ENCODE measurements at regions not wholly inside any gene's neighbourhood (a gene's known extent, or its start where the extent isn't known, plus 50 kb on each side); places are given as distances from the start of the nearest gene placed in this dataset.

DNA sequence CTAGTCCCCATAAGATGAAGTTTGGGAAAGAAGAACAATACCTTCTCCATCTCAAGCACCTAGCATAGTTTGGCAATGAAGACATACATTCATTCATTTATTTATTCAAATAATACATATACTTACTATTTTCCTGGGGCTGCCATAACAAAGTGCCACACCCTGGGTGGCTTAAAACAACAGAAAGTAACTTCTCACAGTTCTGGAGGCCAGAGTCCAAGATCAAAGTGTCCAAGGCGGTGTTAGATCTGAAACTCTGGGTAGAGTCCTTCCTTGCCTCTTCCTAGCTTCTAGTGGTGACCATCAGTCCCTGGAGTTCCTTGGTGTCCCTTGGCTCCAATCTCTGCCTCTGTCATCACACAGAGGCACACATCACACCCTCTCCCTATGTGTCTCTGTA is 112.1 kb upstream of the IGSF21 start:
- Histone ChIP-seq H3K4me1 (ENCODE audit: control insufficient read depth, insufficient read depth, low read length) (no peaks in the 10 kb centered on the region), H3K9me3 (ENCODE audit: control insufficient read depth in 2 of 2, low read length in 2 of 2) (no peaks in the 10 kb centered on the region), H3K27me3 (ENCODE audit: control insufficient read depth in 1 of 2, insufficient read depth in 2 of 2, low read length in 2 of 2) (peaks cover 0 to 10% of the 10 kb centered on the region in 2 donors), H3K4me3 (ENCODE audit: low read length in 2 of 2) (no peak overlapping the region), H3K27ac (ENCODE audit: low read length) (no peak overlapping the region), H3K9ac (ENCODE audit: low read length in 2 of 2) (no peak overlapping the region), H3K36me3 (ENCODE audit: control insufficient read depth in 2 of 2, insufficient read depth in 2 of 2, low read length in 2 of 2) (no peaks in the 10 kb centered on the region)

DNA sequence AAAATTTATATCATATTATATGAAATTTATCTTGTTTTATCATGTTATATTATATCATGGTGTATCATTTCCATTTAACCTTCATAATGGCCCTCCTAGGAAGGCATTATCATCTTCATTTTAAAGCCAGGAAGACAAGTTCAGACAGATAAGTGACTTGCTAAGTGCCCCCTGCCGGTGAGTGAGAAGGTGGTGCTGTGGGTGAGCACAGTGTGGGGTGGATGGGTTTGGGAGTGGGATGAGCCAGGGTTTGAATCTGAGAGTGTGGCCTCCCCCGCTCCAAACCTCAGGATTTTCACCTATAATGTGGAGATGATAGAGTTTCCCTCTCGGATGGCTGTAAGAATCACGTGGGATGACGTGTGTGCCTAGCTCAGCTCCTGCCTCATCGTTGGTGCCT is 108.7 kb upstream of the IGSF21 start:
- H3K27me3 ChIP-seq (ENCODE audit: control insufficient read depth in 1 of 2, insufficient read depth in 2 of 2, low read length in 2 of 2) = peaks cover 3 to 12% of the 10 kb centered on the region in 2 donors

DNA sequence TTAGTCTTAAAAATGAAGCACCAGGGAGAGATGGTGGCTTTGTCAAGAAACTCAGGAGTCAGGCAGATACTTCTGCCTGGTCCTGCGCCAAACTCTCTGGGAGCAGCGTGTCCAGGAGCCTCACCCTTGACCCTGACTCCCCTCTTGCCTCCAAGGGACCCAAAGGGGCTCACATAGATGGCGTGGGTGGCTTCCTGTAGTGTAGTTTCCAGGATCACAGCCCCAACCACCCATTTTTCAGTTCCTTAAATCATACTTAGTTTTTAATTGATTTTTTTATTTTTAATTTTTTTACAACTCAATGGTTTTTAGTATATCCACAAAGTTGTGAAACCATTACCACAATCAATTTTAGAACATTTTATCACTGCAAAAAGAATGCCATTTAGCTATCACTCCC is 107.7 kb upstream of the IGSF21 start:
- no peaks in the 10 kb centered on the region for H3K4me1 ChIP-seq (ENCODE audit: control insufficient read depth, insufficient read depth, low read length)
- peaks cover 3 to 14% of the 10 kb centered on the region in 2 donors for H3K27me3 ChIP-seq (ENCODE audit: control insufficient read depth in 1 of 2, insufficient read depth in 2 of 2, low read length in 2 of 2)
- no peak overlapping the region for H3K4me3 ChIP-seq (ENCODE audit: low read length in 2 of 2)
- H3K9me3 ChIP-seq (ENCODE audit: control insufficient read depth in 2 of 2, low read length in 2 of 2) = no peaks in the 10 kb centered on the region
- no peak overlapping the region for H3K9ac ChIP-seq (ENCODE audit: low read length in 2 of 2)
- no peak overlapping the region for H3K27ac ChIP-seq (ENCODE audit: low read length)
- H3K36me3 ChIP-seq (ENCODE audit: control insufficient read depth in 2 of 2, insufficient read depth in 2 of 2, low read length in 2 of 2) = no peaks in the 10 kb centered on the region

More for the DNA sequence above, 108.7 kb upstream of the IGSF21 start:
- H3K9me3 ChIP-seq (ENCODE audit: control insufficient read depth in 2 of 2, low read length in 2 of 2) = no peaks in the 10 kb centered on the region
- H3K36me3 ChIP-seq (ENCODE audit: control insufficient read depth in 2 of 2, insufficient read depth in 2 of 2, low read length in 2 of 2) = no peaks in the 10 kb centered on the region
- H3K4me3 ChIP-seq (ENCODE audit: low read length in 2 of 2) = no peak overlapping the region
- H3K9ac ChIP-seq (ENCODE audit: low read length in 2 of 2) = no peak overlapping the region
- H3K27ac ChIP-seq (ENCODE audit: low read length) = no peak overlapping the region
- no peaks in the 10 kb centered on the region for H3K4me1 ChIP-seq (ENCODE audit: control insufficient read depth, insufficient read depth, low read length)

DNA sequence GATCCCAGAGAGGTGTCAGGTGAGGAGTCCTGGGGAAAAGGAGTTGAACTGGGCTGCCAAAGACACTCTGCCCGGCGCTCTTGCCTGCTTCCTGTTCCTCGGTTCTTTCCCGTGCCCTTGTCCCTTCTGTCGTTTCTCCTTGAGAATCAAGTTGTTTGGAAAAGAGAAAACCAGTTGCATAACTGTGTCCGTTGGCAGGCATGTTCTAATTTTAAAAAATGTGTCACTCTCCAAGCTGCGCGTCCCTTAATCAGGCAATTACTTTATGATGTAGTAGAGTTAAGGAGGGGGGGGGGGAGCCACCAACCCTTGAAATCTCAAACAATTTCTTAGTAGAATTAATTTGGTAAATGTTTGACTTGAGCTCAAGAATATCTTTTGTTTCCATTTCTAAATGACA is 105.9 kb upstream of the IGSF21 start:
- Histone ChIP-seq H3K27ac (ENCODE audit: low read length) (no peak overlapping the region), H3K4me1 (ENCODE audit: control insufficient read depth, insufficient read depth, low read length) (no peaks in the 10 kb centered on the region), H3K36me3 (ENCODE audit: control insufficient read depth in 2 of 2, insufficient read depth in 2 of 2, low read length in 2 of 2) (no peaks in the 10 kb centered on the region), H3K9ac (ENCODE audit: low read length in 2 of 2) (no peak overlapping the region), H3K9me3 (ENCODE audit: control insufficient read depth in 2 of 2, low read length in 2 of 2) (no peaks in the 10 kb centered on the region), H3K4me3 (ENCODE audit: low read length in 2 of 2) (no peak overlapping the region), H3K27me3 (ENCODE audit: control insufficient read depth in 1 of 2, insufficient read depth in 2 of 2, low read length in 2 of 2) (peaks cover 5 to 22% of the 10 kb centered on the region in 2 donors)

DNA sequence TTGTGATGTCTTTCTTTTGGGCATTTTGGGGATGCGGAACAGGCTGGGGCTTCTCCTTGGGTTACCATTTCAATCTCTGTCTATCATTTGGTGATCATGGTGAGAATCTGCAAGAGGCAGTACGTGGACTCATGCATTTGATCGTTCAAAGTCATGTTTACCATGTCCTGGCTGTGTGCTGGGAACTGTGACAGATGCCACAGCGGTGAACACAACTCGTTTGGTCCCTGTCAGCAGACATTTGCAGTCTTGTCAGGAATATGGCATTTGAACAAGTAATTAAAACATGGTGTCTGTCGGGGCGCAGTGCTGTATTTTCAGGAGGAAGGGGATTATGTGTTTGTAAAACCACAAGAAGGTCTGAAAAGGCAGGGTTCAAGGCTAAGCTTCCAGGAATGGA is 103.3 kb upstream of the IGSF21 start:
- no peaks in the 10 kb centered on the region for H3K36me3 ChIP-seq (ENCODE audit: control insufficient read depth in 2 of 2, insufficient read depth in 2 of 2, low read length in 2 of 2)
- H3K4me3 ChIP-seq (ENCODE audit: low read length in 2 of 2) = no peak overlapping the region
- H3K9ac ChIP-seq (ENCODE audit: low read length in 2 of 2) = no peak overlapping the region
- H3K27ac ChIP-seq (ENCODE audit: low read length) = no peak overlapping the region
- H3K4me1 ChIP-seq (ENCODE audit: control insufficient read depth, insufficient read depth, low read length) = no peaks in the 10 kb centered on the region
- peaks cover 8 to 16% of the 10 kb centered on the region in 2 donors for H3K27me3 ChIP-seq (ENCODE audit: control insufficient read depth in 1 of 2, insufficient read depth in 2 of 2, low read length in 2 of 2)
- no peaks in the 10 kb centered on the region for H3K9me3 ChIP-seq (ENCODE audit: control insufficient read depth in 2 of 2, low read length in 2 of 2)

DNA sequence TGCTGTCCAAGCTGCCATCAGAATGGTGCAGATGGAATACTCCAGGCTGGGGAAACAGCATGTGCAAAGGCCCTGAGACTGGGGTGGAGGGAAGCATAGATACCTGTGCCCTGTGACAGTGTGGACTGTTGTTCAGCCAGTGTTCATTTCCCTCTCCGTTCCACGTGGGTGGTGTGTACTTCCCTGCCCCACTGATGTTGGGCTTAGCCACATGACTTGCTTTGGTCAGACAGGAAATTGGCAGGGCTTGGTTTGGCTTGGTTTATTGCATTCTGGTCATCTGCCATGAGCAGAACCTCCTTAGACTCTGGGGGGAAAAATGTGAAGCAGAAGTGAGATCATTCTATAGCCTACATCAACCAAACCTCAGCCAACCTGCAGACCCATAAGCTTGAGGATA is 102.4 kb upstream of the IGSF21 start:
- Histone ChIP-seq H3K27me3 (ENCODE audit: control insufficient read depth in 1 of 2, insufficient read depth in 2 of 2, low read length in 2 of 2) (peaks cover 15 to 18% of the 10 kb centered on the region in 2 donors), H3K36me3 (ENCODE audit: control insufficient read depth in 2 of 2, insufficient read depth in 2 of 2, low read length in 2 of 2) (no peaks in the 10 kb centered on the region), H3K9ac (ENCODE audit: low read length in 2 of 2) (no peak overlapping the region), H3K4me1 (ENCODE audit: control insufficient read depth, insufficient read depth, low read length) (no peaks in the 10 kb centered on the region), H3K9me3 (ENCODE audit: control insufficient read depth in 2 of 2, low read length in 2 of 2) (no peaks in the 10 kb centered on the region), H3K27ac (ENCODE audit: low read length) (no peak overlapping the region), H3K4me3 (ENCODE audit: low read length in 2 of 2) (no peak overlapping the region)

DNA sequence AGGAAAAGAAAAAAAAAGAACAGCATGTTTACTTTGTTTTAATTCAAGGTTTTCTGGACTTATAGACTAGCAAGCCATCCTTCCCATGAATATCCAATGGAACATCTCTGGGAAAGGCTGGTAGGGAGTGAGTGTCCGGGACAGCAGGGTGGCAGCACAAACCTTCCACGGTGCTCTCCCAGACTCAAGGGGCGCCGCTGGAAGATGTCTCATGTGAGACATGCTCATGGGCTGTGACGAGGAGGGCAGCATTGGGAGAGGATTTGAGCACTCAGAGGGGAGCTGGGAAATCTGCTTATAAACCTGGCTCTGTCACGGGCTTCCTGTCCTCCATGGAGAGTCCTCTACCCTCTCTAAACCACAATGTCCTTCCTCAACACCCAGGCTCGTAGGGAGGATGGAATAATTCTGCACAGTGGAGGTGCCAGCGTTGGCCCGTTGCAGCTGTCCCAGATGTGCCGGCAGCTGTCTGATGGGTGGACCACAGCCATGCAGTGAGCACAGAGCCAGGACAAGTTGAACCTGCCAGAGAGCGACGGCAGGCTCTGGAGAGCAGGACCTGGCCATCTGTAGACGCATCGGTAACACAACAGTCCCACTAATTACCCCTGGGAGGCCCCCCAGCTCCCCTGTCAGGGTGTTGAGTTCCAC is 100.1 kb upstream of the IGSF21 start:
- no peak overlapping the region for H3K9ac ChIP-seq (ENCODE audit: low read length in 2 of 2)
- H3K27me3 ChIP-seq (ENCODE audit: control insufficient read depth in 1 of 2, insufficient read depth in 2 of 2, low read length in 2 of 2) = peaks cover 19 to 26% of the 10 kb centered on the region in 2 donors
- H3K27ac ChIP-seq (ENCODE audit: low read length) = no peak overlapping the region

DNA sequence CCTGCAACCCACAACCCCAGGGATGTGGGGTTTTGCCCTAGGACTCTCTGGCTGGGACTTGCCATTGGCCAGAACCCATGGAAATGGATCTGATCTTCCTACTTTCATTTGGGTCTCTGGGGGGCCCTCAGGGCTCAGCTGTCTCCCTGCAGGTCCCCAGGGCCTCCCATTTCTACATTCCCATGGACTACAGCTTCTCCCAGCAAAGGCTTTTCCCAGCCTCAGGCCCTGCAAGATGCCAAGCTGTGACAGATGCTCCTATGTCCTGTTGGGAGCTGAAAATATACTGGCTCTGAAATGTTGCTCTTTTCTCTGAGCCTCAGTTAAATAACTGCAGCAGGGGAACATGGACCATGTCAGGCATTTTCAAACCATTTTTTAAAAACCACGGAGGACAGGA is 99.5 kb upstream of the IGSF21 start:
- H3K27me3 ChIP-seq (ENCODE audit: control insufficient read depth in 1 of 2, insufficient read depth in 2 of 2, low read length in 2 of 2) = peaks cover 19 to 26% of the 10 kb centered on the region in 2 donors

More for the DNA sequence above, 100.1 kb upstream of the IGSF21 start:
- Histone ChIP-seq H3K9me3 (ENCODE audit: control insufficient read depth in 2 of 2, low read length in 2 of 2) (no peaks in the 10 kb centered on the region), H3K36me3 (ENCODE audit: control insufficient read depth in 2 of 2, insufficient read depth in 2 of 2, low read length in 2 of 2) (no peaks in the 10 kb centered on the region), H3K4me3 (ENCODE audit: low read length in 2 of 2) (no peak overlapping the region), H3K4me1 (ENCODE audit: control insufficient read depth, insufficient read depth, low read length) (no peaks in the 10 kb centered on the region)

DNA sequence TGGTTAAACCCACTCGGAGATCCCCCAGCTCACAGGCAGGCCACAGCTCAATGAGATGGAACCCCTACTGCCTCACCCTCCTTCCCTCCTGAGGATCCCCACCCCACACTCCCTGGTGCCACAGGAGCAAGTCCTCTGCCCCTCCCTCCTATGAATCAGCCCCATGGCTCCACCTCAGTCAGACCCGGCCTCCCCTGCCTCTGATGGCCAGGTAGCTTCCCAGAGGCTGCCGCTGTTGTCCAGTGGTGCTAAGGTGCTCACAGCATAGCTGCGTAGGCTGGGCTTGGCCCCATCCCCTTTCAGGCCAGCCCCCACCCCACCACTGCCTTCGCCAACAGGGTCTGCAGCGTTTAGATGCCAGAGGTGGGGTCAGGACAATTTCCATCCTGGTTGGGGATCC is 98.5 kb upstream of the IGSF21 start:
- Histone ChIP-seq H3K9me3 (ENCODE audit: control insufficient read depth in 2 of 2, low read length in 2 of 2) (no peaks in the 10 kb centered on the region), H3K27me3 (ENCODE audit: control insufficient read depth in 1 of 2, insufficient read depth in 2 of 2, low read length in 2 of 2) (peaks cover 19 to 27% of the 10 kb centered on the region in 2 donors), H3K9ac (ENCODE audit: low read length in 2 of 2) (no peak overlapping the region), H3K4me1 (ENCODE audit: control insufficient read depth, insufficient read depth, low read length) (no peaks in the 10 kb centered on the region), H3K27ac (ENCODE audit: low read length) (no peak overlapping the region), H3K4me3 (ENCODE audit: low read length in 2 of 2) (no peak overlapping the region), H3K36me3 (ENCODE audit: control insufficient read depth in 2 of 2, insufficient read depth in 2 of 2, low read length in 2 of 2) (no peaks in the 10 kb centered on the region)

More for the DNA sequence above, 99.5 kb upstream of the IGSF21 start:
- Histone ChIP-seq H3K9me3 (ENCODE audit: control insufficient read depth in 2 of 2, low read length in 2 of 2) (no peaks in the 10 kb centered on the region), H3K27ac (ENCODE audit: low read length) (no peak overlapping the region), H3K36me3 (ENCODE audit: control insufficient read depth in 2 of 2, insufficient read depth in 2 of 2, low read length in 2 of 2) (no peaks in the 10 kb centered on the region), H3K4me3 (ENCODE audit: low read length in 2 of 2) (no peak overlapping the region), H3K9ac (ENCODE audit: low read length in 2 of 2) (no peak overlapping the region), H3K4me1 (ENCODE audit: control insufficient read depth, insufficient read depth, low read length) (no peaks in the 10 kb centered on the region)

DNA sequence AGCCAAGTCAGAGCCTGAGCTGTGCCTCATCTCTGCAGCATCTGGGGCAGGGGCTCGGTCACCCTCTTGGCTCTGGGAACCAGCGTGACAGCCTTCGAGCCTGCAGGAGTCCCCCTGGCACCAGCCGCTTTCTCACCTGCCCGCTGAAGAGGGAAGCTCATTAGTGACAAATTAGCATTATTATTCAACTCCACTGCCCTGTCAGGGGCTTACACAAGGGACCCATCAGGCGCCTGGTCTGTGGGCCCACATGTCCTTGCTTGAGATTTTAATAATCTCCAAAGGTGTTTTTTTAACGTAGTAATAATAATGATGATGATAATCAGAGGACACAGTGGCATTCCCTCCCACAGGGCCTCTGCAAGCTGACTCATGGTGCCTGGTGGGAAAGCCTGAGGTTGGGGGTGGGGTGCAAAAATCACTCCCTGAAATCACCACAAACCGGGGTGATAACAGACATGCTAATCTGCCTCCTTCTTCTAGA is 98.1 kb upstream of the IGSF21 start:
- Histone ChIP-seq H3K27ac (ENCODE audit: low read length) (no peak overlapping the region), H3K4me3 (ENCODE audit: low read length in 2 of 2) (no peak overlapping the region), H3K36me3 (ENCODE audit: control insufficient read depth in 2 of 2, insufficient read depth in 2 of 2, low read length in 2 of 2) (no peaks in the 10 kb centered on the region), H3K4me1 (ENCODE audit: control insufficient read depth, insufficient read depth, low read length) (no peaks in the 10 kb centered on the region), H3K9ac (ENCODE audit: low read length in 2 of 2) (no peak overlapping the region), H3K27me3 (ENCODE audit: control insufficient read depth in 1 of 2, insufficient read depth in 2 of 2, low read length in 2 of 2) (peaks cover 19 to 27% of the 10 kb centered on the region in 2 donors), H3K9me3 (ENCODE audit: control insufficient read depth in 2 of 2, low read length in 2 of 2) (no peaks in the 10 kb centered on the region)

DNA sequence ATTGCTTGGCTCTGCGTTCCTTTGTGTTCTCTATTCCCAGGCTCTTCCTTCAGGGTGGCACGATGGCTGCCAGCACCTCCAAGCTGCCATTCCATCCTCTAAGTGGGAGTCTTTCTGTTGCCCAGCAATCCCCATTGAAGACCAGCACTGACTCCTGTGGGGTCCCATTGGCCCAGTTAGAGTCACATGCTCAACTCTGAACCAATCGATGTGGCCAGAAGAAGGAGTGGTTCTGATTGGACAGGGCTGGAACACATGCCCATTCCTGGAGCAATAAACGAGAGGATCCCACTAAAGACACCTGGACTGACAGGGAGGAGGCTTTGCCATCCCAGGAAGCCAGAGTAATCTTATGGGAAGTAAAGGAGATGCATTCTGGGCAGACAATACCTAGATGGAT is 97.2 kb upstream of the IGSF21 start:
- Histone ChIP-seq H3K9me3 (ENCODE audit: control insufficient read depth in 2 of 2, low read length in 2 of 2) (no peaks in the 10 kb centered on the region), H3K36me3 (ENCODE audit: control insufficient read depth in 2 of 2, insufficient read depth in 2 of 2, low read length in 2 of 2) (no peaks in the 10 kb centered on the region), H3K27ac (ENCODE audit: low read length) (no peak overlapping the region), H3K27me3 (ENCODE audit: control insufficient read depth in 1 of 2, insufficient read depth in 2 of 2, low read length in 2 of 2) (peaks cover 19 to 22% of the 10 kb centered on the region in 2 donors), H3K4me3 (ENCODE audit: low read length in 2 of 2) (no peak overlapping the region), H3K9ac (ENCODE audit: low read length in 2 of 2) (no peak overlapping the region), H3K4me1 (ENCODE audit: control insufficient read depth, insufficient read depth, low read length) (no peaks in the 10 kb centered on the region)
